Naive thymus-derived CD8-positive, alpha-beta T cell (primary cell): ENCODE measurements at regions not wholly inside any gene's neighbourhood (a gene's known extent, or its start where the extent isn't known, plus 50 kb on each side); places are given as distances from the start of the nearest gene placed in this dataset.
"Not testable (repeated sequence)": the region's sequence is repeated elsewhere in the genome, so short reads cannot be mapped to it uniquely, and the experiment has no call there.

Experiments
- ATAC-seq, 2 donors: fragments of 150-1000 bp; cut with Tn5 transposase in 1 of 2; sonication (Bioruptor Pico), chemical (Tn5 transposase) in 1 of 2; 1 replicate in 1 of 2; 2 replicates in 1 of 2; pipeline ENCODE4 v1.10.0; 2021; ENCODE audit warnings: mild to moderate bottlenecking in 2 of 2, moderate library complexity in 2 of 2
- POLR2A ChIA-PET: fragments of 350-600 bp; sonication (Branson Sonifier 250); formaldehyde crosslinking; loops from one replicate; lab custom pipeline; 2021; ENCODE audit warnings: antibody characterized with exemption; lab: Charles Lee
- DNase-seq, 10 donors: peaks; one replicate each; pipeline versions ENCODE4 v3.0.0 to v3.0.0-alpha.2; 2020 to 2022
- H3K27ac Mint-ChIP-seq, 10 donors: one replicate each; pipeline ENCODE4 v1.8.0; 2020 to 2022; ENCODE audit warnings: mild to moderate bottlenecking in 10 of 10, mixed read lengths in 10 of 10, moderate library complexity in 4 of 10, inconsistent platforms in 1 of 10
- H3K27me3 Mint-ChIP-seq, 5 donors: one replicate each; pipeline ENCODE4 v1.8.0; 2021 to 2022; ENCODE audit warnings: mixed read lengths in 5 of 5
- H3K36me3 Mint-ChIP-seq, 3 donors: one replicate each; pipeline ENCODE4 v1.8.0; 2020 to 2022; ENCODE audit warnings: mixed read lengths in 3 of 3, mild to moderate bottlenecking in 2 of 3, inconsistent platforms in 1 of 3
- H3K4me1 Mint-ChIP-seq, 4 donors: one replicate each; pipeline ENCODE4 v1.8.0; 2021 to 2022; ENCODE audit warnings: mixed read lengths in 4 of 4
- H3K4me3 Mint-ChIP-seq, 10 donors: one replicate each; pipeline ENCODE4 v1.8.0; 2020 to 2022; ENCODE audit warnings: mild to moderate bottlenecking in 10 of 10, mixed read lengths in 10 of 10, moderate library complexity in 6 of 10, inconsistent platforms in 1 of 10
- H3K9me3 Mint-ChIP-seq, 9 donors: one replicate each; pipeline ENCODE4 v1.8.0; 2020 to 2022; ENCODE audit warnings: mixed read lengths in 9 of 9, mild to moderate bottlenecking in 3 of 9, inconsistent platforms in 1 of 9, moderate library complexity in 1 of 9

GRCh38 chr20:29781217-29781616 is 1476.2 kb upstream of the DEFB115 start:
- DNase-seq, H3K4me1 Mint-ChIP-seq, H3K27ac Mint-ChIP-seq, H3K27me3 Mint-ChIP-seq, POLR2A ChIA-PET, ATAC-seq, H3K4me3 Mint-ChIP-seq: not testable (repeated sequence)
- Mint-ChIP-seq H3K9me3 (peaks cover 0 to 61% (median 34%) of the 10 kb centered on the region in 9 donors), H3K36me3 (peaks cover 0 to 31% (median 0%) of the 10 kb centered on the region in 3 donors)

- H3K4me1 Mint-ChIP-seq, POLR2A ChIA-PET, DNase-seq, H3K27me3 Mint-ChIP-seq, H3K27ac Mint-ChIP-seq, H3K4me3 Mint-ChIP-seq, ATAC-seq: not testable (repeated sequence)
- H3K9me3 Mint-ChIP-seq = peaks cover 0 to 67% (median 34%) of the 10 kb centered on the region in 9 donors
- peaks cover 0 to 31% (median 0%) of the 10 kb centered on the region in 3 donors for H3K36me3 Mint-ChIP-seq
Measured at GRCh38 chr20:29781891-29782290, 1475.6 kb upstream of the DEFB115 start.

GRCh38 chr20:29787456-29787855 is 1470.0 kb upstream of the DEFB115 start:
- DNase-seq, H3K27ac Mint-ChIP-seq, POLR2A ChIA-PET, H3K4me1 Mint-ChIP-seq, H3K4me3 Mint-ChIP-seq, ATAC-seq: not testable (repeated sequence)
- Mint-ChIP-seq H3K36me3 (peaks cover 0 to 19% (median 0%) of the 10 kb centered on the region in 3 donors), H3K9me3 (peaks cover 0 to 52% (median 26%) of the 10 kb centered on the region in 9 donors), H3K27me3 (peaks cover 0 to 14% (median 2%) of the 10 kb centered on the region in 5 donors)

GRCh38 chr20:29790510-29790909 is 1467.0 kb upstream of the DEFB115 start:
- no peaks in the 10 kb centered on the region for H3K4me1 Mint-ChIP-seq

GRCh38 chr20:29831508-29831907 is 1426.0 kb upstream of the DEFB115 start:
- POLR2A ChIA-PET, H3K27me3 Mint-ChIP-seq: not testable (repeated sequence)

More at GRCh38 chr20:29790510-29790909, 1467.0 kb upstream of the DEFB115 start:
- Mint-ChIP-seq H3K36me3 (peaks cover 0 to 14% (median 0%) of the 10 kb centered on the region in 3 donors), H3K27me3 (peaks cover 0 to 16% (median 2%) of the 10 kb centered on the region in 5 donors), H3K4me3 (no peak overlapping the region), H3K9me3 (peaks cover 0 to 59% (median 26%) of the 10 kb centered on the region in 9 donors), H3K27ac (no peak overlapping the region)
- POLR2A ChIA-PET = no interaction called here
- ATAC-seq = no peak
- DNase-seq = no peak

GRCh38 chr20:29868014-29868413 is 1389.5 kb upstream of the DEFB115 start:
- ATAC-seq, H3K4me3 Mint-ChIP-seq, H3K27ac Mint-ChIP-seq, H3K4me1 Mint-ChIP-seq, POLR2A ChIA-PET, DNase-seq: not testable (repeated sequence)
- H3K9me3 Mint-ChIP-seq = peaks cover 0 to 37% (median 14%) of the 10 kb centered on the region in 9 donors
- peaks cover 0 to 14% (median 0%) of the 10 kb centered on the region in 3 donors for H3K36me3 Mint-ChIP-seq
- H3K27me3 Mint-ChIP-seq = peaks cover 0 to 18% (median 0%) of the 10 kb centered on the region in 5 donors

More at GRCh38 chr20:29831508-29831907, 1426.0 kb upstream of the DEFB115 start:
- ATAC-seq, H3K36me3 Mint-ChIP-seq, H3K27ac Mint-ChIP-seq, H3K4me1 Mint-ChIP-seq, DNase-seq, H3K4me3 Mint-ChIP-seq: not testable (repeated sequence)
- H3K9me3 Mint-ChIP-seq = peaks cover 0 to 35% (median 7%) of the 10 kb centered on the region in 9 donors

- H3K4me1 Mint-ChIP-seq, POLR2A ChIA-PET, H3K27ac Mint-ChIP-seq, DNase-seq, H3K4me3 Mint-ChIP-seq, ATAC-seq: not testable (repeated sequence)
- peaks cover 0 to 18% (median 0%) of the 10 kb centered on the region in 5 donors for H3K27me3 Mint-ChIP-seq
- peaks cover 0 to 43% (median 16%) of the 10 kb centered on the region in 9 donors for H3K9me3 Mint-ChIP-seq
- H3K36me3 Mint-ChIP-seq = peaks cover 0 to 18% (median 0%) of the 10 kb centered on the region in 3 donors
Measured at GRCh38 chr20:29868688-29869087, 1388.8 kb upstream of the DEFB115 start.

- H3K4me1 Mint-ChIP-seq, POLR2A ChIA-PET, ATAC-seq, H3K27ac Mint-ChIP-seq, H3K4me3 Mint-ChIP-seq, DNase-seq: not testable (repeated sequence)
- peaks cover 0 to 25% (median 0%) of the 10 kb centered on the region in 5 donors for H3K27me3 Mint-ChIP-seq
- H3K9me3 Mint-ChIP-seq = peaks cover 0 to 60% (median 27%) of the 10 kb centered on the region in 9 donors
- H3K36me3 Mint-ChIP-seq = peaks cover 0 to 25% (median 0%) of the 10 kb centered on the region in 3 donors
Measured at GRCh38 chr20:29871816-29872215, 1385.6 kb upstream of the DEFB115 start.

GRCh38 chr20:29873946-29874345 is 1383.5 kb upstream of the DEFB115 start:
- Mint-ChIP-seq H3K9me3 (peaks cover 0 to 68% (median 36%) of the 10 kb centered on the region in 9 donors), H3K36me3 (peaks cover 0 to 34% (median 4%) of the 10 kb centered on the region in 3 donors), H3K27me3 (peaks cover 0 to 31% (median 0%) of the 10 kb centered on the region in 5 donors), H3K4me3 (no peak overlapping the region), H3K4me1 (peaks cover 0 to 9% (median 0%) of the 10 kb centered on the region in 4 donors), H3K27ac (no peak overlapping the region)
- peak in 1 of 10 donors; percentile 8 for DNase-seq
- ATAC-seq = no peak
- POLR2A ChIA-PET = no interaction called here

- H3K36me3 Mint-ChIP-seq = peaks cover 0 to 29% (median 4%) of the 10 kb centered on the region in 3 donors
- H3K27me3 Mint-ChIP-seq = peaks cover 0 to 28% (median 0%) of the 10 kb centered on the region in 5 donors
- POLR2A ChIA-PET = no interaction called here
- DNase-seq (no peak), ATAC-seq (no peak)
- no peak overlapping the region for H3K4me3 Mint-ChIP-seq
- no peak overlapping the region for H3K27ac Mint-ChIP-seq
- H3K9me3 Mint-ChIP-seq = peaks cover 0 to 75% (median 41%) of the 10 kb centered on the region in 9 donors
- H3K4me1 Mint-ChIP-seq = peaks cover 0 to 9% (median 0%) of the 10 kb centered on the region in 4 donors
Measured at GRCh38 chr20:29874476-29875202, 1382.8 kb upstream of the DEFB115 start.

GRCh38 chr20:29875321-29876083 is 1382.0 kb upstream of the DEFB115 start:
- H3K4me1 Mint-ChIP-seq, H3K4me3 Mint-ChIP-seq, ATAC-seq, H3K27ac Mint-ChIP-seq, DNase-seq, POLR2A ChIA-PET: not testable (repeated sequence)
- peaks cover 0 to 26% (median 4%) of the 10 kb centered on the region in 3 donors for H3K36me3 Mint-ChIP-seq
- H3K27me3 Mint-ChIP-seq = peaks cover 0 to 23% (median 0%) of the 10 kb centered on the region in 5 donors
- peaks cover 0 to 78% (median 37%) of the 10 kb centered on the region in 9 donors for H3K9me3 Mint-ChIP-seq

- ATAC-seq, POLR2A ChIA-PET, DNase-seq: not testable (repeated sequence)
Measured at GRCh38 chr20:29876084-29876910, 1381.2 kb upstream of the DEFB115 start.

More at GRCh38 chr20:29876084-29876910, 1381.2 kb upstream of the DEFB115 start:
- not testable (repeated sequence) for H3K27ac Mint-ChIP-seq, H3K4me3 Mint-ChIP-seq, H3K4me1 Mint-ChIP-seq
- peaks cover 0 to 80% (median 37%) of the 10 kb centered on the region in 9 donors for H3K9me3 Mint-ChIP-seq
- H3K36me3 Mint-ChIP-seq = peaks cover 0 to 26% (median 4%) of the 10 kb centered on the region in 3 donors
- peaks cover 0 to 23% (median 0%) of the 10 kb centered on the region in 5 donors for H3K27me3 Mint-ChIP-seq
